ENCODE measurements at regions not wholly inside any gene's neighbourhood (a gene's known extent, or its start where the extent isn't known, plus 50 kb on each side); places are given as distances from the start of the nearest gene placed in this dataset.

DNA sequence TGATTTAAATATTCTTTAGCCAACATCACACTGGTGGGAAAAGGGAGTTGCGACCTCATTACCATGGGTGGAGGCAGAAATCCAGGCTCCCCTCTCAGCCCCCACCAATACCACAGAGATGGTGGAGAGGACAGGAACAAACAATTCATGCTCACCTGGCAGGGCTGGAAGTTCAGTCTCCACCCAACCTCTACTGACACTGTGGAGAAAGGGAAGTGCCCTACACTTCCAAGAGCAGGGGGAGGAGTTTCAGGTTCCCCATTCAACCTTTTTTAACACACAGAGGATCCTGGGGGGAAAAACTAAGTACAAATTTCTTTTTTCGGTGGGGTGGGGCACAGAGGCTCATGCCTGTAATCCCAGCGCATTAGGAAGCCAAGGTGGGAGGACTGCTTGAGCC is 210.1 kb upstream of the KCTD7 start:
- TF ChIP-seq, protein P1, sequence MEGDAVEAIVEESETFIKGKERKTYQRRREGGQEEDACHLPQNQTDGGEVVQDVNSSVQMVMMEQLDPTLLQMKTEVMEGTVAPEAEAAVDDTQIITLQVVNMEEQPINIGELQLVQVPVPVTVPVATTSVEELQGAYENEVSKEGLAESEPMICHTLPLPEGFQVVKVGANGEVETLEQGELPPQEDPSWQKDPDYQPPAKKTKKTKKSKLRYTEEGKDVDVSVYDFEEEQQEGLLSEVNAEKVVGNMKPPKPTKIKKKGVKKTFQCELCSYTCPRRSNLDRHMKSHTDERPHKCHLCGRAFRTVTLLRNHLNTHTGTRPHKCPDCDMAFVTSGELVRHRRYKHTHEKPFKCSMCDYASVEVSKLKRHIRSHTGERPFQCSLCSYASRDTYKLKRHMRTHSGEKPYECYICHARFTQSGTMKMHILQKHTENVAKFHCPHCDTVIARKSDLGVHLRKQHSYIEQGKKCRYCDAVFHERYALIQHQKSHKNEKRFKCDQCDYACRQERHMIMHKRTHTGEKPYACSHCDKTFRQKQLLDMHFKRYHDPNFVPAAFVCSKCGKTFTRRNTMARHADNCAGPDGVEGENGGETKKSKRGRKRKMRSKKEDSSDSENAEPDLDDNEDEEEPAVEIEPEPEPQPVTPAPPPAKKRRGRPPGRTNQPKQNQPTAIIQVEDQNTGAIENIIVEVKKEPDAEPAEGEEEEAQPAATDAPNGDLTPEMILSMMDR (IDR thresholded peaks at IDR 0.05): no peak
- TF ChIP-seq POLR2A (IDR thresholded peaks at IDR 0.05): no peak
